NCI-H1436 treated with DMSO at 0.1 percent for 48 hours (cell line): ENCODE measurements at regions not wholly inside any gene's neighbourhood (a gene's known extent, or its start where the extent isn't known, plus 50 kb on each side); places are given as distances from the start of the nearest gene placed in this dataset.

Experiments used
- DNase-seq: peaks from one replicate; lab custom pipeline; 2025; lab: John Stamatoyannopoulos, UW

- no peak for DNase-seq
Measured at GRCh38 chr16:63614429-63614828, 1507.4 kb downstream of the CDH11 start.

DNA sequence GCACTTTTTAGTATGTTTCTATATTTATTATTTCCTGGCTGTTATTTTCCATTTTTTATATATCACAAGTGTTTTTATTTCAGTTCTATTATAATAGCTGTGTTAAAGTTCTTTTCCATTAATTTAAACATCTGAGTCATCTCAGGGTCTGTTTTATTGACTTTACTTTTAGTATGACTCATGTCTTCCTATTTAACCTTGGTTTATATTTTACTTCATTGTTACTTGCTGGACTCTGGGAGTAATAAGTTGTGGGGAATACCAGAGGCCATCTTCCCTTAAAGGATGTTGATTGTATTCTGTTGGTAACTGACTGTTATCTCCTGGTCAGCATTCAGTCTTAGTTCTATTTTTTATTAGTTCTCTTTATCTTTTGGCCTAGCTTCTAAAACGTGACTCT, 1508.2 kb downstream of the CDH11 start:
- DNase-seq = no peak

GRCh38 chr16:63612462-63613227, 1509.2 kb downstream of the CDH11 start:
- DNase-seq = no peak

DNA sequence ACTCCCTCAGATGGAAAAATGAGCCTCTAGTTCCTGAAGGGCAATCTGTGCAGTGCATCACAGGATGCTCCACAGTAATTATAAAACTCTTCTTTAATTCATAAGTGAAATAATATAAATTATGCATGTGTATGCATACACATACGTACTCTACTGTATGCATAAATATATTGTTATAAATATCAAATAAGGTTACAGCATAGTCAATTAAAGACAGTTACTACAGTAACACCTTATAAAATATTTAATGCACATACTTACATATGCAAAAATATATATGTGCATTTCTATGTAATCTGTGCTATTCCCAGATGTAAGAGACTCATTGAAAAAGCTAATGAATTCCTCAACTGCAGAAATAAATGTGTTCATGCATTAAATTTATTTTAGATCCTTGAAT, 1515.1 kb downstream of the CDH11 start:
- no peak for DNase-seq

GRCh38 chr16:63602206-63602927, 1519.5 kb downstream of the CDH11 start:
- DNase-seq = no peak

DNA sequence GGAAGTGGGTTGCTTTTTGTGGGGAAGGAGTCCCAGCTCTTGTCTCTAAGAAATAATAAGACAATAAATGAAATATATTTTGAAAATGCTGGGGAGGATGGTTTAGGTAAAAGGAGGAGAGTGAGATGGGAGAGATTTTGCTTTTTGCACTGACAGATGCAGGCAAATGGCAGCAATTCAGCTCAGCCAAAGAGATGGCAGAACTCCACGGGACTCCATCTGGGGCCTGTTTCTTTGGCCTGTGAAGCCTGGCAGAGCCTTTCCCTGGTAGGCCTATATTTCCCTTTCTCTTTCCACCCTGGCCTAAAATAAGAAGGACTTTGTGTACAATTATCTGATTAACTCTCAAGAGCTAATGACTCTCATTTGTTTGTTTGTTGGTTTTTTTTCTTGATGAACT, 1525.1 kb downstream of the CDH11 start:
- no peak for DNase-seq

- DNase-seq = no peak
Measured at GRCh38 chr16:63592852-63593251, 1529.0 kb downstream of the CDH11 start.

DNA sequence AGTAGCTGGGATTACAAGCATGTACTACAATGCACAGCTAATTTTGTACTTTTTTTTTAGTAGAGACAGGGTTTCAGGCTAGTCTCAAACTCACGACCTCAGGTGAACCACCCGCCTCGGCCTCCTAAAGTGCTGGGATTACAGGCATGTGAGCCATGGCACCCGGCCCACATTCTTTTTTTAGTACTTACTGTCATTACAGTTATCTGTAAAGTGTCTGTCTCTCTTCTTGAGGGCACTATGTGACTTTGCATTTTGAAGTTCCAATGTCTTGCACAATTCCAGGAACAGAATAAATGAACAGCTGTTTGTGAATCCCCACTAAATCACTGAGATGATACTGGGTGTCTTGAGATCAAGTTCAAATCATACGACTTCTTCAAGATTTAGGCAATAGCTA, 1540.3 kb downstream of the CDH11 start:
- DNase-seq = no peak

- DNase-seq = no peak
Measured at GRCh38 chr16:63578791-63579190, 1542.6 kb upstream of the CDH8 start.

DNA sequence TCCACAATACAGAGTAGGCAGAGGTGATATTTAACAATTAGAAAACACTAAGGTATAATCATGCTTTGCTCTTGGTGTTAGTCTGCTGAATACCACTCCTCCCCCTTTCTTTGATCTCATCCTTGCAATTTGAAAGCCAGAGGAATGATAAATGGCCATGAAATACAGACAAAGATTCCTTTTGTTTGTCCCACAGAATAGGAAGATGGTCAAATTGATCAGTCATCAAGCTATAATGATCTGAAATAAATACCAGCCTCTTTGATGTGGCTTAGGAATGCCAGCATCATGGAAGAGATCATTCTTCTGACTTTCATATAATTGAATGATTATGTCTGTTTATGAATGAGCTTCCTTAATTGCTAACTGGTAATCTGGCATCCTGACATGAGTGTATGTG, 1541.7 kb upstream of the CDH8 start:
- DNase-seq = no peak

DNA sequence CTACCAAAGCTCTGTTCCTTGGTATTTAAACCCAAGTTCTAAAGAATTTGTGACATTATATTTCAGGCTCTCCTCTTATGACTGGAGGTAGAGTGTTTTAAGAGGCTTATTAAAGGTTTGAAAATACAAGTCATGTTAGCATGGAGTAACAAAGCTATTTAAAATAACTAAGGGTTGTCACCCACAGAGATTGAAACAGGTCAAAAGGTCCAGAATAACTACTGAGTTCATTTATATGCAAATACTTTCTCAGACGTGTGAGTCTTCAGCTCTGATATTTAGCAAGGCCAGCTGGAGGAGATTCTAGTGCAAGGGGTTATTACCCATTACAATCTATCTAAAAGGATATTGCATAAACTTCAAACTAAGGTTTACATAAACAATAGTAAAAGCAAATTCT, 1538.8 kb upstream of the CDH8 start:
- no peak for DNase-seq

GRCh38 chr16:63568164-63568563, 1531.9 kb upstream of the CDH8 start:
- DNase-seq = no peak

DNA sequence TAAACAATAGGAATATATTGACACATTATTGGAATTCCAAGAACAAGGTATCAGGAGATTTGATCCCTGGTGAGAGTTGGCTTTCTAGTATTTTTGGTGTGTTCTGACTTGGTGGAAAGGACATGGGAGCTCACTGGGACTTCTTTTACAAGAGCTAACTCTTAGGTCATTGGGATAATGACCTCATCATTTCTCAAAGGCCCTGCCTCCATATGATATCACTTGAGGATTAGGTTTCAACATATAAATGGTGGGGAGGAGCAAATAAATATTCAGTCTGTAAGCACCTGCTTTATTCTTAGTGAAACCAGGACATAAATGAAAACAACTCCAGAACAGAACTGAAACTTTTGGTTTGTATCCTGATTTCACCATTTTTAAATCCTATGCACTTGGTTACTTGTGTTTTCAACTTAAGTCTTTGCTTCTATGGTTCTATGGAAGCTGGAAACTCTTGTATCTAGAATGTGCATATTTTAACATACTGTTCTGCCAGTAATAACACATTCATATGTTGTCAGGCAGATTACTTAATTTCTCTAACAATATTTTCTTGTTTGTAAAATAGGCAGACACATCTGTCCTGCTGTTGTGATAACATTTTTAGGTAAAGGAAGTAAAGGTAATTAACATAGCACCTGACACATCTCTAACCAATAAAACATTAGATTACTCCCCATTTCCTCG, 1527.7 kb upstream of the CDH8 start:
- DNase-seq = no peak

GRCh38 chr16:63553980-63554379, 1517.7 kb upstream of the CDH8 start:
- no peak for DNase-seq

DNA sequence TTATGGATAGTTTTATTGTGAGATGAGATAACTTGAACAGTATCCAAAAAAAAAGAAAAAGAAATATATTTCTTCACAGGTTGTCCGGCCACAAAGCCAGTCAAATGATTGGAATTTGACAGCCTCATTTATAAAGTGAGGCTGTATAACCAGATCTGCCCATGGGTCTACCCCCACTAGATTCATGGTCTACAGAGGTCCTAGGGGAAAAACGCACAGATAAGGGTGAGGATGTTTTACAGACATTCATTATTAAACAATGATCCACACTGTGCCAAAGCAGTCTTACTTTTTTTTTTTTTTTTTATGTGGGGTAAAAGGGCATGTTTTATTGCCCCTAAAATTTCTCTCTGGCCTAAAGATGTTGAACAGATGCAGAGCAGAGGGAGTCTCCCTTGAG, 1503.0 kb upstream of the CDH8 start:
- DNase-seq = no peak

DNA sequence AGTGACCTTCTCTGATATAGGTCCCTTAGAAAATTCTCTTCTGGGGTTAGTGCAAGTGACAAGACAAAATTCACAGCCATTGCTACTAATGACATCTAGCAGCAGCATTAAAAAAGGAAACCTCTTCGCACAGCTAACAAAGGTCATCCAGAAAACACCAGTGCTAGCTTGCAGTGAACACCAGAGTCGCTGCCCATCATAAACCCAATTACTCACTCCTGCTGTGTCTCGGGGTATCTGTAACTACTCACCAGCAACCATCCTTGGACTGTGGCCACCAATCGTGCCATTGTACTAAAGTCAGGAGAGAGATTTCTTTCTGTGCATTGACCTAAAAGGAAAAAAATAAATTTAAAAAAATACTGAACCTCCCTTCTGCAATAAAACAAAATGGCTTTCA, 1494.7 kb upstream of the CDH8 start:
- DNase-seq = no peak

GRCh38 chr16:63530208-63530607, 1494.0 kb upstream of the CDH8 start:
- DNase-seq = no peak

DNA sequence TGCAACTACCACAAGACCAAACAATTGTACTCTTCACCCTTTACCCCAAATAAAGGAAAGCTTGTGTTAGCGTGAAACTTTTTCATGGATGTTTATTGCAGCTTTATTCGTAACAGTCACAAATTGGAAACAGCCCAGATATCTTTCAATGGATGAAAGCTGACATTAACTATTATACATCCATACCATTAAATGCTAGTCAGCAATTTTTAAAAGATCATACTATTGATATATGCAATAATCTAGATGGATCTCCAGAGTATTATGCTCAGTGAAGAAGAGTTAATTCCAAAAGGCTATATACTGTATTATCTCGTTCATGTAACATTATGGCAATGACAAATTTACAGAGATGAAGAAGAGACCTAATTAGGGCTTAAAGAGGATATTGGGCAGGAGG, 1491.2 kb upstream of the CDH8 start:
- no peak for DNase-seq

DNA sequence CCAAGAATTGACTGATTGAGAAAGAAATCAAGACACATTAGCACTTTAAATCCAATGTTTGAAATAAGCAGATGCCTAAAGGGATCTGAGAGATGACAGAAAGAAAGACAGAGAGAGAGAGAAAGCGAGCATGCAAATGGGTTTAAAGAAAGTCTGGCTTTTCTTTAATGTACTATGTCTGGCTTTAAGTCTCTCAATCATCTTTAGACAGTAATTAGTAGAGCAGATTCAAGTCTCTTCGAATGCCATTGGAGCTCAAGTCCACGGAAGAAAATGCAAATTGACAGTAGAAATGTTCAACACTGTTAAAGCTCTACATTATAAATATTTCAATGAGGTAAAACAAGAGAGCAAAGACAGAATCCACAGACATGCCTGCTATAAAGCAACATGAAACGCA, 1480.2 kb upstream of the CDH8 start:
- no peak for DNase-seq

DNA sequence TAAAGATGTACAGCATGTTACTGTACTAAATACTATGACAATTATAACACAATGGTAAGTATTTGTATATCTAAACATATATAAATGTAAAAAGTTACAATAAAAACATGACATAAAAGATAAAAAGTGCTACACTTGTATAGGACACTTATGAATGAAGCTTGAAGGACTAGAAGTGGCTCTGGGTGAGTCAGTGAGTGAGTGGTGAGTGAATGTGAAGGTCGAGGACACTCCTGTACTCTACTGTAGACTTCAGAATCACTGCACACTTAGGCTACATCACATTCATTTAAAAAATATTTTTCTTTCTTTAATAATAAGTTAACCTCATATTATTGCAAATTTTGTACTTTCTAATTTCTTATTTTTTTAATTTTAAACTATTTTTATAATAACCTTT, 1476.7 kb upstream of the CDH8 start:
- DNase-seq = no peak

GRCh38 chr16:63497408-63497807, 1461.2 kb upstream of the CDH8 start:
- DNase-seq = no peak

- no peak for DNase-seq
Measured at GRCh38 chr16:63496282-63496681, 1460.0 kb upstream of the CDH8 start.

- DNase-seq = no peak
Measured at GRCh38 chr16:63488955-63489354, 1452.7 kb upstream of the CDH8 start.
